ENCODE measurements at regions not wholly inside any gene's neighbourhood (a gene's known extent, or its start where the extent isn't known, plus 50 kb on each side); places are given as distances from the start of the nearest gene placed in this dataset.

DNA sequence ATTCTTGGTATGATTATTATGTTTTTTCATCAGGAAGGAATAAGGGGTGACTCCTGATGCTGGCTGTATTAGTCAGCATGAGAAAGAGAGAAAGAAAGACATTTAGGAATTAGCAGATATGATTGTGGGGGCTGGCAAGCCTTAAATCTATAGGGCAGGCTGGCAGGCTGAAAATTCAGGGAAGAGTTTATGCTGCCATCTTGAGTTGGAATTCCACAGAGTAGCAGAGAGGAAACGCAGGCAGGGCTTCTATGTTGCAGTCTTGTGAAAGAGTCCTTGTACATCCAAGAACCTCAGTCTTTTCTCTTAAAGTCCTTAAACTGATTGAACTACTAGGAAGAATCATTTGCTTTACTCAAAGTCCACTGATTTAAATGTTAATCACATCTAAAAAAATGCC, 262.7 kb upstream of the SLC10A2 start:
- no peak for TF ChIP-seq POLR2A (IDR thresholded peaks at IDR 0.05)
- TF ChIP-seq, protein P1, sequence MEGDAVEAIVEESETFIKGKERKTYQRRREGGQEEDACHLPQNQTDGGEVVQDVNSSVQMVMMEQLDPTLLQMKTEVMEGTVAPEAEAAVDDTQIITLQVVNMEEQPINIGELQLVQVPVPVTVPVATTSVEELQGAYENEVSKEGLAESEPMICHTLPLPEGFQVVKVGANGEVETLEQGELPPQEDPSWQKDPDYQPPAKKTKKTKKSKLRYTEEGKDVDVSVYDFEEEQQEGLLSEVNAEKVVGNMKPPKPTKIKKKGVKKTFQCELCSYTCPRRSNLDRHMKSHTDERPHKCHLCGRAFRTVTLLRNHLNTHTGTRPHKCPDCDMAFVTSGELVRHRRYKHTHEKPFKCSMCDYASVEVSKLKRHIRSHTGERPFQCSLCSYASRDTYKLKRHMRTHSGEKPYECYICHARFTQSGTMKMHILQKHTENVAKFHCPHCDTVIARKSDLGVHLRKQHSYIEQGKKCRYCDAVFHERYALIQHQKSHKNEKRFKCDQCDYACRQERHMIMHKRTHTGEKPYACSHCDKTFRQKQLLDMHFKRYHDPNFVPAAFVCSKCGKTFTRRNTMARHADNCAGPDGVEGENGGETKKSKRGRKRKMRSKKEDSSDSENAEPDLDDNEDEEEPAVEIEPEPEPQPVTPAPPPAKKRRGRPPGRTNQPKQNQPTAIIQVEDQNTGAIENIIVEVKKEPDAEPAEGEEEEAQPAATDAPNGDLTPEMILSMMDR (IDR thresholded peaks at IDR 0.05) = no peak

Measured in thyroid gland (tissue), 4 donors.